Neuron (in vitro differentiated cells): ENCODE measurements at regions not wholly inside any gene's neighbourhood (a gene's known extent, or its start where the extent isn't known, plus 50 kb on each side); places are given as distances from the start of the nearest gene placed in this dataset.

ENCODE experiments used
- H2AFZ ChIP-seq: one replicate; pipeline ENCODE4 v1.6.1; 2013; ENCODE audit warnings: low read depth, mild to moderate bottlenecking, inconsistent platforms, low read length, moderate library complexity
- H3K27me3 ChIP-seq: one replicate; pipeline ENCODE4 v1.6.1; 2013; ENCODE audit warnings: low read length; ENCODE audit not compliant: insufficient read depth
- H3K36me3 ChIP-seq: one replicate; pipeline ENCODE4 v1.6.1; 2013; ENCODE audit warnings: low read length; ENCODE audit not compliant: insufficient read depth
- H3K4me1 ChIP-seq: one replicate; pipeline ENCODE4 v1.6.1; 2013; ENCODE audit warnings: low read length; ENCODE audit not compliant: insufficient read depth
- H3K4me3 ChIP-seq: 2 replicates; pipeline ENCODE4 v1.5.1; 2013; ENCODE audit warnings: mild to moderate bottlenecking, low read length, moderate library complexity
- H3K9me3 ChIP-seq: one replicate; pipeline ENCODE4 v1.6.1; 2013; ENCODE audit warnings: low read length

GRCh38 chr15:46309914-46310313 is 675.1 kb downstream of the SQOR start:
- Histone ChIP-seq H3K4me3 (no peak overlapping the region), H3K4me1 (no peaks in the 10 kb centered on the region), H2AFZ (no peak overlapping the region), H3K9me3 (no peaks in the 10 kb centered on the region), H3K27me3 (no peaks in the 10 kb centered on the region), H3K36me3 (no peaks in the 10 kb centered on the region)

- Histone ChIP-seq H3K9me3 (no peaks in the 10 kb centered on the region), H3K36me3 (no peaks in the 10 kb centered on the region), H2AFZ (no peak overlapping the region), H3K4me3 (no peak overlapping the region), H3K27me3 (no peaks in the 10 kb centered on the region), H3K4me1 (peaks cover 4% of the 10 kb centered on the region)
These were observed 677.4 kb downstream of the SQOR start for GRCh38 chr15:46312133-46312740.

GRCh38 chr15:46315434-46315833 is 680.6 kb downstream of the SQOR start:
- H3K9me3 ChIP-seq, result no peaks in the 10 kb centered on the region
- H3K4me1 ChIP-seq, result peaks cover 6% of the 10 kb centered on the region
- no peak overlapping the region for H2AFZ ChIP-seq
- H3K36me3 ChIP-seq, result no peaks in the 10 kb centered on the region
- H3K4me3 ChIP-seq, result no peak overlapping the region
- no peaks in the 10 kb centered on the region for H3K27me3 ChIP-seq

- Histone ChIP-seq H3K36me3 (no peaks in the 10 kb centered on the region), H2AFZ (no peak overlapping the region), H3K4me3 (no peak overlapping the region), H3K9me3 (no peaks in the 10 kb centered on the region), H3K27me3 (no peaks in the 10 kb centered on the region), H3K4me1 (peaks cover 6% of the 10 kb centered on the region)
These were observed 681.2 kb downstream of the SQOR start for GRCh38 chr15:46316024-46316423.

GRCh38 chr15:46317029-46317428 is 682.2 kb downstream of the SQOR start:
- no peaks in the 10 kb centered on the region for H3K27me3 ChIP-seq
- H3K4me1 ChIP-seq, result peaks cover 6% of the 10 kb centered on the region
- no peaks in the 10 kb centered on the region for H3K36me3 ChIP-seq
- H2AFZ ChIP-seq, result no peak overlapping the region
- no peaks in the 10 kb centered on the region for H3K9me3 ChIP-seq
- no peak overlapping the region for H3K4me3 ChIP-seq

GRCh38 chr15:46322753-46323152 is 687.9 kb downstream of the SQOR start:
- Histone ChIP-seq H2AFZ (no peak overlapping the region), H3K36me3 (no peaks in the 10 kb centered on the region), H3K4me1 (no peaks in the 10 kb centered on the region), H3K27me3 (no peaks in the 10 kb centered on the region), H3K4me3 (no peak overlapping the region), H3K9me3 (no peaks in the 10 kb centered on the region)

- Histone ChIP-seq H3K9me3 (no peaks in the 10 kb centered on the region), H3K27me3 (no peaks in the 10 kb centered on the region), H2AFZ (no peak overlapping the region), H3K36me3 (no peaks in the 10 kb centered on the region), H3K4me3 (no peak overlapping the region), H3K4me1 (no peaks in the 10 kb centered on the region)
These were observed 691.3 kb downstream of the SQOR start for GRCh38 chr15:46326173-46326572.

- Histone ChIP-seq H3K36me3 (no peaks in the 10 kb centered on the region), H2AFZ (no peak overlapping the region), H3K27me3 (no peaks in the 10 kb centered on the region), H3K4me1 (no peaks in the 10 kb centered on the region), H3K4me3 (no peak overlapping the region), H3K9me3 (no peaks in the 10 kb centered on the region)
These were observed 694.0 kb downstream of the SQOR start for GRCh38 chr15:46328821-46329220.

- Histone ChIP-seq H3K36me3 (no peaks in the 10 kb centered on the region), H3K4me1 (no peaks in the 10 kb centered on the region), H3K27me3 (no peaks in the 10 kb centered on the region), H3K9me3 (no peaks in the 10 kb centered on the region), H2AFZ (no peak overlapping the region), H3K4me3 (no peak overlapping the region)
These were observed 695.0 kb downstream of the SQOR start for GRCh38 chr15:46329876-46330275.

GRCh38 chr15:46331546-46331945 is 696.7 kb downstream of the SQOR start:
- Histone ChIP-seq H2AFZ (no peak overlapping the region), H3K36me3 (no peaks in the 10 kb centered on the region), H3K27me3 (no peaks in the 10 kb centered on the region), H3K9me3 (no peaks in the 10 kb centered on the region), H3K4me1 (no peaks in the 10 kb centered on the region), H3K4me3 (no peak overlapping the region)

GRCh38 chr15:46343196-46343935 is 708.5 kb downstream of the SQOR start:
- Histone ChIP-seq H3K27me3 (no peaks in the 10 kb centered on the region), H2AFZ (peak overlapping the region; percentile 51), H3K4me1 (peaks cover 22% of the 10 kb centered on the region), H3K36me3 (no peaks in the 10 kb centered on the region), H3K4me3 (no peak overlapping the region), H3K9me3 (no peaks in the 10 kb centered on the region)

- Histone ChIP-seq H3K27me3 (no peaks in the 10 kb centered on the region), H2AFZ (no peak overlapping the region), H3K36me3 (no peaks in the 10 kb centered on the region), H3K9me3 (no peaks in the 10 kb centered on the region), H3K4me3 (no peak overlapping the region), H3K4me1 (peaks cover 22% of the 10 kb centered on the region)
These were observed 709.4 kb downstream of the SQOR start for GRCh38 chr15:46344115-46344724.

- Histone ChIP-seq H3K4me3 (no peak overlapping the region), H2AFZ (no peak overlapping the region), H3K36me3 (no peaks in the 10 kb centered on the region), H3K27me3 (no peaks in the 10 kb centered on the region), H3K4me1 (peaks cover 22% of the 10 kb centered on the region), H3K9me3 (no peaks in the 10 kb centered on the region)
These were observed 710.1 kb downstream of the SQOR start for GRCh38 chr15:46344915-46345314.
